ENCODE measurements at regions not wholly inside any gene's neighbourhood (a gene's known extent, or its start where the extent isn't known, plus 50 kb on each side); places are given as distances from the start of the nearest gene placed in this dataset.
"Not testable (repeated sequence)": the region's sequence is repeated elsewhere in the genome, so short reads cannot be mapped to it uniquely, and the experiment has no call there.

GRCh38 chr11:49817705-49818430 lies 134.3 kb upstream of the OR4C13 start:
- not testable (repeated sequence) for DNase-seq (ENCODE audit: low read depth)

GRCh38 chr11:49823188-49823587 lies 129.0 kb upstream of the OR4C13 start:
- not testable (repeated sequence) for DNase-seq (ENCODE audit: low read depth)

GRCh38 chr11:49850541-49850940 lies 101.7 kb upstream of the OR4C13 start:
- not testable (repeated sequence) for DNase-seq (ENCODE audit: low read depth)

DNA sequence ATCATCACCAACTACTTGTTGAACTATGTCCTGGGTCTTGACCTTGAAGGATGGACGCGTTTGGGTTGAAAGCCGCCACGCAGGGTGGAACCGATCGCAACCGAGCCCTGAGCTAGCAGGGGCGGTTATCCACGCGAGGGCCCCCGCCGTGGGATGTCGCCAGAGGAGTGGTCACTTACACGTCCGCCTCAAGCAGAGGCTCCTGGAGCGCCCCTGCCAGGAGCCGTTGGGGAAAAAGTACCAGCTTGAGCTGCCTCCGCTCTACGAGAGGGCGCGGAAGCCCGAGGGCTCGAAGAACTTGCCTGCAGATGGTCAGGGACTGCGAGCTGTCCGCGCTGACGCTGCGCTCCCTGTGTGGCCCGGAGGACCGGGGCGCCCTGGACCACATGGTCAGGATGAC lies 100.7 kb upstream of the OR4C13 start:
- DNase-seq (ENCODE audit: low read depth), result no peak

GRCh38 chr11:49851971-49852389 lies 100.2 kb upstream of the OR4C13 start:
- DNase-seq (ENCODE audit: low read depth), result no peak

- not testable (repeated sequence) for DNase-seq (ENCODE audit: low read depth)
Observed at GRCh38 chr11:49888875-49889274, 63.3 kb upstream of the OR4C13 start.

GRCh38 chr11:49891910-49892671 lies 60.1 kb upstream of the OR4C13 start:
- not testable (repeated sequence) for DNase-seq (ENCODE audit: low read depth)

DNA sequence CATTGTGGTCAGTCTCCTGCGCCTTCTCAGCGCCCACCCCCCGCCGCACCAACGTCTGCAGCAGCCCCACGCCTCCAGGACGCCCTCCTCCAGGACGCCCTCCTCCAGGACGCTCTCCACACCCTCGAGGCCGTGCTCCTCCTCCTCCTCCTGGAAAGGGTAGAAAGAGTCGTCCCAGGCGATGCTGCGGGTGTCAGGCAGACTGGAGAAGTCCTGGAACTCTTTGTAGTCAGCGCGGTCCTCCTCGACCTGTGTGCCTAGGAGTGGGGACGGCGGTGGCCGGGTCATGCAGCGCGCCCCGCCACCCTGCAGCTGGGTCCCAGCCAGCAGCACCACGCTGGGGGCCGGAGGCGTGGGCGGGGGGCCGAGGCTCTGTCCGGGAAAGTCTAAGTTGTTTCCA lies 58.7 kb upstream of the OR4C13 start:
- DNase-seq (ENCODE audit: low read depth), result not testable (repeated sequence)

Data from HT1080 (cell line).